Left ventricle myocardium inferior (tissue), 1 donor: ENCODE measurements at regions not wholly inside any gene's neighbourhood (a gene's known extent, or its start where the extent isn't known, plus 50 kb on each side); places are given as distances from the start of the nearest gene placed in this dataset.

ENCODE experiments used
- DNase-seq: peaks from one replicate; pipeline ENCODE4 v3.0.0-alpha.2; 2020
- H3K27ac ChIP-seq: fragments of 200-600 bp; replicated peaks from 2 replicates; pipeline ENCODE4 v1.8.0; 2021
- H3K27me3 ChIP-seq: fragments of 200-600 bp; 2 replicates; pipeline ENCODE4 v1.8.0; 2021; ENCODE audit warnings: low read depth
- H3K36me3 ChIP-seq: fragments of 200-600 bp; 2 replicates; pipeline ENCODE4 v1.8.0; 2021
- H3K4me1 ChIP-seq: fragments of 200-600 bp; 2 replicates; pipeline ENCODE4 v1.8.0; 2021
- H3K4me3 ChIP-seq: fragments of 200-600 bp; 2 replicates; pipeline ENCODE4 v1.8.0; 2021; ENCODE audit warnings: mild to moderate bottlenecking, moderate library complexity
- H3K9me3 ChIP-seq: fragments of 200-600 bp; replicated peaks from 2 replicates; pipeline ENCODE4 v1.8.0; 2021
- intact Hi-C: fragments of 100-400 bp; cut with micrococcal nuclease; formaldehyde crosslinking; loops from one replicate; pipeline ENCODE4 v1.11.0; 2022
- TF ChIP-seq, protein P1 (sequence below): fragments of 200-600 bp; IDR thresholded peaks from 2 replicates; pipeline ENCODE4 v1.8.0; 2021; ENCODE audit warnings: antibody characterized with exemption, mild to moderate bottlenecking, borderline replicate concordance
- donor health status: DM: no; HTN: yes; CAD: no; lungs with severe emphysema.

DNA sequence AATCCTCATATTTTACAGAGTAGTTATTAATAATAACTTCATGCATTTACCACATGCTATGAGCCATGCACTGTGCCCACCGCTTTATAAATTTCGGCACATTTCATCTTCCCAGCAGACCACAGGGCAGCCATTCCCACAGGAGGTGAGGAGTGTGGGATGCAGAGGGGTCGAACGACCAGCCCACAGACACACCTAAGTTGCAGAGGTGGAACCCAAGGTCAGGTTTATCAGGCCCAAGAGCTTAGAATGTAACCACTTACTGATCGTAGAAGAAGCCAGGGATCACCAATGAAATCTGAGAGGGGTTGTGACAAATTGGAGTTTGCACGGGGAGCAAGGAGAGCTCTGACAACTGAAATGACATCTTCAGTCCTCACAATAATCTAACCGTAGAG lies 303.0 kb upstream of the MSX2 start:
- TF ChIP-seq, protein P1, sequence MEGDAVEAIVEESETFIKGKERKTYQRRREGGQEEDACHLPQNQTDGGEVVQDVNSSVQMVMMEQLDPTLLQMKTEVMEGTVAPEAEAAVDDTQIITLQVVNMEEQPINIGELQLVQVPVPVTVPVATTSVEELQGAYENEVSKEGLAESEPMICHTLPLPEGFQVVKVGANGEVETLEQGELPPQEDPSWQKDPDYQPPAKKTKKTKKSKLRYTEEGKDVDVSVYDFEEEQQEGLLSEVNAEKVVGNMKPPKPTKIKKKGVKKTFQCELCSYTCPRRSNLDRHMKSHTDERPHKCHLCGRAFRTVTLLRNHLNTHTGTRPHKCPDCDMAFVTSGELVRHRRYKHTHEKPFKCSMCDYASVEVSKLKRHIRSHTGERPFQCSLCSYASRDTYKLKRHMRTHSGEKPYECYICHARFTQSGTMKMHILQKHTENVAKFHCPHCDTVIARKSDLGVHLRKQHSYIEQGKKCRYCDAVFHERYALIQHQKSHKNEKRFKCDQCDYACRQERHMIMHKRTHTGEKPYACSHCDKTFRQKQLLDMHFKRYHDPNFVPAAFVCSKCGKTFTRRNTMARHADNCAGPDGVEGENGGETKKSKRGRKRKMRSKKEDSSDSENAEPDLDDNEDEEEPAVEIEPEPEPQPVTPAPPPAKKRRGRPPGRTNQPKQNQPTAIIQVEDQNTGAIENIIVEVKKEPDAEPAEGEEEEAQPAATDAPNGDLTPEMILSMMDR = no peak
- Histone ChIP-seq H3K4me3 (no peak overlapping the region), H3K36me3 (no peaks in the 10 kb centered on the region), H3K4me1 (peaks cover 16% of the 10 kb centered on the region), H3K27me3 (peaks cover 65% of the 10 kb centered on the region), H3K27ac (no peak overlapping the region), H3K9me3 (no peaks in the 10 kb centered on the region)
- intact Hi-C loops = no loop called here
- DNase-seq = no peak

DNA sequence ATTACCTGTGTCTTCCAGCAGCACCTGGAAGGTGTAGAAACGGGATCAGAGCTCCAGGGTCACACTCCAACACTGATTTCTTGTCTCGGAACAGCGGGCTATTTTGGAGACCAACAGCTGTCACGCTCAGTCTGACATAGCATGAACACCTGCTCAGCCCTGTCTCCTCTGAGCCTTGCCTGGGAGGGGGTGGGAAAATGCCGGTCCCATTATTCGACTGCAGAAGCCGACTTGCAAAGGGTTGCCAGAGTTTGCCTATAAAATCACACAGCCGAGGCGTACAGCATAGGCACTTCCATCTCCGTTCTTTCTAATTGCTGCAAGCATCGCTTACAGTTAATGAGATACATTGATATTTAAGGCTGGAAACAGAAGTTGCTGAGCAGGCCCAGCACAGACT lies 300.8 kb upstream of the MSX2 start:
- Histone ChIP-seq H3K4me1 (peaks cover 16% of the 10 kb centered on the region), H3K36me3 (no peaks in the 10 kb centered on the region), H3K4me3 (no peak overlapping the region), H3K9me3 (no peaks in the 10 kb centered on the region), H3K27ac (no peak overlapping the region), H3K27me3 (peaks cover 49% of the 10 kb centered on the region)
- TF ChIP-seq, protein P1 = no peak
- intact Hi-C loops = no loop called here
- DNase-seq = no peak

DNA sequence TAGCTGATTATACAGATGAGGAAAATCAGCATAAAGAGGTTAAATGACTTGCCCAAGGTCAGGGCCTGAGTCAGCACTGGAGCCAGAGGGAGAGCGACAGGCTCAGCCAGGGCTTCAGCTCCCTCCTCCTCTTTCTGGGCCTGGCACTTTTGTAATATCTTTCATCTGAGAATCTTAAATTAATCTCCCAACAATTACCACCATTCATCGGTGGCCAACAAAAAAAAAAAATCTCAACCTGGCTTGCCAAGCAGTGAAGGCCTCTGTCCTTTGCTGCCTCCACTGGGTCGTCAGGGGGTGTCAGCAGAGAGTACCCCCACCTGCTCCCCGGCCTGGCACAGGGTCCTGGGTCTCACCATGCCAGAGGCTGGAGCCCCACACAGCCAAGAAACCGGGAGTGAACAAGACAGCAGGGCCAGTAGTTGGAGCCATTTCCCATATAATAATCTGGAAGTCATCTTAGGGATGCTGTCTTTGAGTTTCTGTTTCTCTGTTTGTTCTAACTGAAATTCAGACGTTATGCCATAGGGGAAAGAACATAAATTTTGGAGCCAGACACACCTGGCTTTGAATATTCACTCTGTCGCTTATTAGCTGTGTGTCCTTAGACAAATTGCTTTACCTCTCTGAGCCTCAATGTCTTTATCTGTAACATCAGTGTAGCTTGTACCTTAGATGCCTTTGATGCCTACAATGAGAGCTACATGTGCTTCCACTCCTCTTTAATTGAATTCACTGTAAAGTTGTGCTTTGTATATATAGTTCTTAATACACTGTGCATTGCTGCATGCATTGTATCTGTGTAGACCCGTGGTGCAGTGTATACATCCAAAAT lies 299.9 kb upstream of the MSX2 start:
- TF ChIP-seq, protein P1 = no peak
- no peak overlapping the region for H3K27ac ChIP-seq
- no peaks in the 10 kb centered on the region for H3K36me3 ChIP-seq
- DNase-seq = no peak
- H3K27me3 ChIP-seq = peaks cover 45% of the 10 kb centered on the region
- peaks cover 10% of the 10 kb centered on the region for H3K4me1 ChIP-seq
- no peaks in the 10 kb centered on the region for H3K9me3 ChIP-seq
- intact Hi-C loops = no loop called here
- no peak overlapping the region for H3K4me3 ChIP-seq

DNA sequence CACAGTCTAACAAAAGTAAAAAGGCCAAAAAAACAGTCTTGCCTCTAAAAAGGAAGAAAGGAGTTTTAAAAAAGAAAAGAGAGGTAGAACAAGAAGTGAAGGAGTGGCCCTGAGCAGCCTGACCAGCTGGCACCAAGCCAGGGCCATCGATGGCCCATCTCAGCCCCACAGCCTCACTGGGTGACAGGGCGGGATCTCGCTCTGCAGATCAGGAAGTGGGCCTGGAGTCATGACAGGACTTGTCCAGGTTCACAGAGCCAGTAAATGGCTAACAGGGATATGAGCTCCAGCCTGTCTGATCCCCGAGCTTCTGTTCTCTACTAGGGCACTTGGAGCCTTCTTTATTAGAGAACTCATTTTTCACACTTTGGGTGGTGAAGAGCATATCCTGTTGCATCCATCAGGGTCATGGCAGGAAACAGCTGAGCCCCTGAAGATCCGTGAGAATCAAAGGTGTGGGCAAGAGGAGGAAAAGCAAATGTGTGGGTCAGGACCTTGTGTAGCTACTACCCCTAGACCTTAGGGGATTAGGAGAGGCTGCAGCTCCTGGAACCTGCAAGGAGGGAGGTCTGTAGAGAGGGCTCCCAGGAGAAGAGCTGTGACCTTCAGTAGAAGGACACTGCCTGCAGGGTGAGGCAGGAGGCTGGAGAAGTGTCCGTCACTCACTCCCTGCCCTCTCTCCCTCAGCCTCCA lies 299.0 kb upstream of the MSX2 start:
- Histone ChIP-seq H3K4me3 (no peak overlapping the region), H3K27me3 (peaks cover 48% of the 10 kb centered on the region), H3K36me3 (no peaks in the 10 kb centered on the region), H3K27ac (no peak overlapping the region), H3K4me1 (peaks cover 9% of the 10 kb centered on the region), H3K9me3 (no peaks in the 10 kb centered on the region)
- no peak for DNase-seq
- TF ChIP-seq, protein P1 = no peak
- intact Hi-C loops = no loop called here

DNA sequence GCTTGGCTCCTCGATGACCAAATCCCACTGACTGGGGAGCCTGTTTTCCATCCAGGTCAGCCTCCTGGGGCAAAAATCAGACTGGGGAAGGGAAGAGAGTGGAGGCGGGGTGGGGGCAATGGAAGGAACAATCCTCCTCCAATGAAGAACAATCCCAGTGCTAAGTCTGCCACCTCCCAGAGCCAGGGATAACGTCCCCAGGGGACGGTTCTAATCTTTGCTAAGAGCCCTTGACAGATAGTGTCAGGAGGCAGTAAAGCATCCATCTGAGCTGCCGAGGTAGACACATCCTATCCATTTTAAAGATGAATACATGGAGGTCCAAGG lies 298.5 kb upstream of the MSX2 start:
- TF ChIP-seq, protein P1 = no peak
- H3K4me1 ChIP-seq = peaks cover 9% of the 10 kb centered on the region
- intact Hi-C loops = no loop called here

More for the DNA sequence above, 298.5 kb upstream of the MSX2 start:
- no peak overlapping the region for H3K4me3 ChIP-seq
- DNase-seq = no peak
- no peak overlapping the region for H3K27ac ChIP-seq
- peaks cover 48% of the 10 kb centered on the region for H3K27me3 ChIP-seq
- H3K36me3 ChIP-seq = no peaks in the 10 kb centered on the region
- H3K9me3 ChIP-seq = no peaks in the 10 kb centered on the region
